Neuronal stem cell (in vitro differentiated cells): ENCODE measurements at regions not wholly inside any gene's neighbourhood (a gene's known extent, or its start where the extent isn't known, plus 50 kb on each side); places are given as distances from the start of the nearest gene placed in this dataset.

Source experiments
- DNase-seq: peaks from one replicate; pipeline ENCODE4 v3.0.0-alpha.2; 2013; ENCODE audit warnings: low spot score
- H2AFZ ChIP-seq: one replicate; pipeline ENCODE4 v1.6.1; 2013; ENCODE audit warnings: mild to moderate bottlenecking, low read length, inconsistent platforms
- H2AK5ac ChIP-seq: 2 replicates; pipeline ENCODE4 v1.6.1; 2013; ENCODE audit warnings: low read depth, mild to moderate bottlenecking, inconsistent platforms, low read length, moderate library complexity, mixed read lengths
- H2BK120ac ChIP-seq: 2 replicates; pipeline ENCODE4 v1.6.1; 2013; ENCODE audit warnings: low read depth, mild to moderate bottlenecking, inconsistent platforms, low read length, moderate library complexity, mixed read lengths
- H2BK12ac ChIP-seq: one replicate; pipeline ENCODE4 v1.6.1; 2013; ENCODE audit warnings: low read length, inconsistent platforms
- H2BK15ac ChIP-seq: 2 replicates; pipeline ENCODE4 v1.6.1; 2013; ENCODE audit warnings: mild to moderate bottlenecking, low read length, inconsistent platforms, mixed read lengths
- H2BK5ac ChIP-seq: one replicate; pipeline ENCODE4 v1.6.1; 2013; ENCODE audit warnings: inconsistent platforms, mild to moderate bottlenecking, low read length, moderate library complexity
- H3K14ac ChIP-seq: one replicate; pipeline ENCODE4 v1.6.1; 2013; ENCODE audit warnings: low read length, inconsistent platforms
- H3K18ac ChIP-seq: 2 replicates; pipeline ENCODE4 v1.6.1; 2013; ENCODE audit warnings: low read length, inconsistent platforms
- H3K23ac ChIP-seq: 2 replicates; pipeline ENCODE4 v1.6.1; 2013; ENCODE audit warnings: low read depth, mild to moderate bottlenecking, mixed read lengths, low read length, inconsistent platforms; ENCODE audit not compliant: poor library complexity
- H3K27ac ChIP-seq: replicated peaks from 3 replicates; pipeline ENCODE4 v1.5.1; 2013; ENCODE audit warnings: low read length, inconsistent platforms
- H3K27me3 ChIP-seq, 3 experiments: 2 replicates each; pipeline ENCODE4 v1.6.1; 2013; ENCODE audit warnings: low read length in 3 of 3, mild to moderate bottlenecking in 2 of 3, inconsistent platforms in 1 of 3, low read depth in 1 of 3, mixed read lengths in 1 of 3, moderate library complexity in 1 of 3; ENCODE audit not compliant: control insufficient read depth in 3 of 3, insufficient read depth in 3 of 3
- H3K36me3 ChIP-seq, 2 donors: replicated peaks in 1 of 2; 2 replicates each; pipeline ENCODE4 v1.6.1; 2013; ENCODE audit warnings: low read length in 2 of 2; ENCODE audit not compliant: control insufficient read depth in 2 of 2, insufficient read depth in 2 of 2
- H3K4ac ChIP-seq: 2 replicates; pipeline ENCODE4 v1.6.1; 2013; ENCODE audit warnings: inconsistent platforms, mild to moderate bottlenecking, low read length, moderate library complexity
- H3K4me1 ChIP-seq, 2 donors: 1 replicate in 1 of 2; 2 replicates in 1 of 2; pipeline ENCODE4 v1.6.1; 2013; ENCODE audit warnings: low read length in 2 of 2, low read depth in 1 of 2; ENCODE audit not compliant: control insufficient read depth in 2 of 2, insufficient read depth in 1 of 2
- H3K4me2 ChIP-seq: one replicate; pipeline ENCODE4 v1.6.1; 2013; ENCODE audit warnings: mild to moderate bottlenecking, low read length, inconsistent platforms; ENCODE audit not compliant: insufficient read depth, poor library complexity, severe bottlenecking
- H3K4me3 ChIP-seq, 2 donors: 2 replicates each; pipeline ENCODE4 v1.5.1; 2013; ENCODE audit warnings: low read length in 2 of 2, mild to moderate bottlenecking in 2 of 2, inconsistent platforms in 1 of 2, moderate library complexity in 1 of 2
- H3K79me1 ChIP-seq: one replicate; pipeline ENCODE4 v1.6.1; 2013; ENCODE audit warnings: low read depth, mild to moderate bottlenecking, inconsistent platforms, low read length, moderate library complexity
- H3K9ac ChIP-seq: one replicate; pipeline ENCODE4 v1.6.1; 2013; ENCODE audit warnings: mild to moderate bottlenecking, low read depth, low read length, inconsistent platforms; ENCODE audit not compliant: poor library complexity
- H3K9me3 ChIP-seq, 2 donors: replicated peaks in 1 of 2; 2 replicates each; pipeline versions ENCODE3 to v1.6.1; 2013; ENCODE audit warnings: low read length in 2 of 2, mild to moderate bottlenecking in 2 of 2, inconsistent platforms in 1 of 2, low read depth in 1 of 2, mixed read lengths in 1 of 2, moderate library complexity in 1 of 2; ENCODE audit not compliant: control insufficient read depth in 2 of 2, insufficient read depth in 1 of 2
- H4K8ac ChIP-seq: one replicate; pipeline ENCODE4 v1.6.1; 2013; ENCODE audit warnings: low read depth, mild to moderate bottlenecking, inconsistent platforms, low read length, moderate library complexity
- H4K91ac ChIP-seq: one replicate; pipeline ENCODE4 v1.6.1; 2013; ENCODE audit warnings: low read length, low read depth, mild to moderate bottlenecking, inconsistent platforms; ENCODE audit not compliant: poor library complexity
- WGBS, 2 donors: extraction: QIAGEN DNeasy Blood & Tissue Kit; methylation state at CpG; one replicate each; pipeline ENCODE4 v1.1.7; 2013; ENCODE audit warnings: missing lambda C conversion rate in 2 of 2, mixed read lengths in 1 of 2; ENCODE audit not compliant: insufficient read length in 2 of 2, insufficient replicate concordance in 1 of 2; ENCODE audit errors: extremely low coverage in 2 of 2; 5-methylcytosine and 5-hydroxymethylcytosine counted together

- H2BK120ac ChIP-seq = no peak overlapping the region
- no peak overlapping the region for H2AK5ac ChIP-seq
- H4K91ac ChIP-seq = no peak overlapping the region
- no peaks in the 10 kb centered on the region for H3K27me3 ChIP-seq
- no peak overlapping the region for H2BK15ac ChIP-seq
- no peaks in the 10 kb centered on the region for H3K36me3 ChIP-seq
- no peak overlapping the region for H3K14ac ChIP-seq
- no peaks in the 10 kb centered on the region for H3K79me1 ChIP-seq
- H2AFZ ChIP-seq = peak overlapping the region; percentile 28
- no peak overlapping the region for H3K9ac ChIP-seq
- H3K4ac ChIP-seq = no peak overlapping the region
- no peak overlapping the region for H2BK12ac ChIP-seq
- H4K8ac ChIP-seq = no peak overlapping the region
- H3K4me2 ChIP-seq = no peak overlapping the region
- no peak overlapping the region for H3K23ac ChIP-seq
- peak; percentile 12 for DNase-seq
- peaks cover 0 to 3% of the 10 kb centered on the region in 2 donors for H3K4me1 ChIP-seq
- no peak overlapping the region for H3K18ac ChIP-seq
- no peak overlapping the region for H2BK5ac ChIP-seq
- H3K9me3 ChIP-seq = no peaks in the 10 kb centered on the region
- no peak overlapping the region for H3K4me3 ChIP-seq
- H3K27ac ChIP-seq = no peak overlapping the region
- no CpG with 5 or more reads among the region's 7 CpGs for WGBS, 2 donors
These were observed 819.9 kb downstream of the OLFM4 start for GRCh38 chr13:53848366-53848961.

- no peak overlapping the region for H3K4me2 ChIP-seq
- H3K14ac ChIP-seq = no peak overlapping the region
- no peaks in the 10 kb centered on the region for H3K9me3 ChIP-seq
- no peak overlapping the region for H2AFZ ChIP-seq
- H3K9ac ChIP-seq = no peak overlapping the region
- H2AK5ac ChIP-seq = no peak overlapping the region
- H2BK15ac ChIP-seq = no peak overlapping the region
- no peak overlapping the region for H3K27ac ChIP-seq
- DNase-seq = no peak
- no peaks in the 10 kb centered on the region for H3K27me3 ChIP-seq
- H3K4ac ChIP-seq = no peak overlapping the region
- no peak overlapping the region for H2BK5ac ChIP-seq
- WGBS, 2 donors = no CpG with 5 or more reads among the region's 4 CpGs
- no peaks in the 10 kb centered on the region for H3K4me1 ChIP-seq
- no peak overlapping the region for H2BK120ac ChIP-seq
- no peak overlapping the region for H3K4me3 ChIP-seq
- H2BK12ac ChIP-seq = no peak overlapping the region
- H3K18ac ChIP-seq = no peak overlapping the region
- H3K36me3 ChIP-seq = no peaks in the 10 kb centered on the region
- H3K79me1 ChIP-seq = no peaks in the 10 kb centered on the region
- no peak overlapping the region for H4K8ac ChIP-seq
- no peak overlapping the region for H4K91ac ChIP-seq
- no peak overlapping the region for H3K23ac ChIP-seq
These were observed 825.7 kb downstream of the OLFM4 start for GRCh38 chr13:53854321-53854720.

GRCh38 chr13:53856573-53857195 is 828.1 kb downstream of the OLFM4 start:
- Histone ChIP-seq H3K36me3 (no peaks in the 10 kb centered on the region), H3K79me1 (no peaks in the 10 kb centered on the region), H2AK5ac (no peak overlapping the region), H2BK15ac (no peak overlapping the region), H3K4me2 (no peak overlapping the region), H3K14ac (no peak overlapping the region), H3K23ac (no peak overlapping the region), H3K9me3 (no peaks in the 10 kb centered on the region), H3K4ac (no peak overlapping the region), H3K27ac (no peak overlapping the region), H2BK12ac (no peak overlapping the region), H3K9ac (no peak overlapping the region), H2AFZ (no peak overlapping the region), H3K18ac (no peak overlapping the region), H4K91ac (no peak overlapping the region), H3K4me3 (no peak overlapping the region), H2BK5ac (no peak overlapping the region), H4K8ac (no peak overlapping the region), H3K4me1 (no peaks in the 10 kb centered on the region), H2BK120ac (no peak overlapping the region), H3K27me3 (no peaks in the 10 kb centered on the region)
- DNase-seq = no peak
- WGBS, 2 donors = 100% methylated on average over 1 of the region's 2 CpGs; no CpG with 5 or more reads in 1 of the 2 donors

- H3K18ac ChIP-seq = no peak overlapping the region
- no peaks in the 10 kb centered on the region for H3K4me1 ChIP-seq
- no peak overlapping the region for H2AFZ ChIP-seq
- H3K23ac ChIP-seq = no peak overlapping the region
- no peak overlapping the region for H2AK5ac ChIP-seq
- no peak overlapping the region for H2BK15ac ChIP-seq
- no peaks in the 10 kb centered on the region for H3K36me3 ChIP-seq
- no peak overlapping the region for H3K4me2 ChIP-seq
- H2BK12ac ChIP-seq = no peak overlapping the region
- no peak overlapping the region for H2BK5ac ChIP-seq
- no peaks in the 10 kb centered on the region for H3K27me3 ChIP-seq
- no peak overlapping the region for H3K4ac ChIP-seq
- no peak overlapping the region for H3K27ac ChIP-seq
- no peak overlapping the region for H2BK120ac ChIP-seq
- no peaks in the 10 kb centered on the region for H3K79me1 ChIP-seq
- no peaks in the 10 kb centered on the region for H3K9me3 ChIP-seq
- H4K91ac ChIP-seq = no peak overlapping the region
- no peak for DNase-seq
- no peak overlapping the region for H3K4me3 ChIP-seq
- H3K14ac ChIP-seq = no peak overlapping the region
- no CpG with 5 or more reads among the region's 1 CpG for WGBS, 2 donors
- no peak overlapping the region for H4K8ac ChIP-seq
- H3K9ac ChIP-seq = no peak overlapping the region
These were observed 834.9 kb downstream of the OLFM4 start for GRCh38 chr13:53863520-53863919.
